ENCODE measurements at regions not wholly inside any gene's neighbourhood (a gene's known extent, or its start where the extent isn't known, plus 50 kb on each side); places are given as distances from the start of the nearest gene placed in this dataset.

GRCh38 chr15:69656271-69657030, 203.8 kb downstream of the RPLP1 start:
- TF ChIP-seq ARNT (IDR thresholded peaks at IDR 0.05), result no peak
- no peak for TF ChIP-seq SP1 (IDR thresholded peaks at IDR 0.05)
- no peak for TF ChIP-seq SUZ12 (IDR thresholded peaks at IDR 0.05)

Data from HEK293T (cell line).